ENCODE measurements at regions not wholly inside any gene's neighbourhood (a gene's known extent, or its start where the extent isn't known, plus 50 kb on each side); places are given as distances from the start of the nearest gene placed in this dataset.

DNA sequence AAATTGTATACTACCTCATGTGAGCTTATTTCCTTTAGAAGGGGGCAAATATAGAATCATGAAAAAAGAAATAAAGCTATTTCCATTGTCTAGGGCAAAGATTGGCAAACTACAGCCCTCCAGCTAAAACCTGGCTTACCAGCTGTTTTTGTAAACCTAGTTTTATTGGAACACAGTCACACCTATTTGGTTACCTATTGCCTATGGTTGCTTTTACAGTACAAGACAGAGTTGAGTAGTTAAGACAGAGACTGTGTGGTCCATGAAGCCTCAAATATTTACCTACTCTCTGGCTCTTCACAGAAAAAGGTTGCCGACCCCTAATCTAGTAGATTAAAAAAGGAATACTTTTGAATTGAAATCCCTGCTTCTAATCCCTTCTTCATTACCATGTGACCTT lies 88.8 kb upstream of the ENPP6 start:
- Histone ChIP-seq H3K4me2 (ENCODE audit: low read length) (no peak overlapping the region), H3K9me3 (ENCODE audit: low read length) (peaks cover 28% of the 10 kb centered on the region; the same call in 1 of the 2 replicates), H3K9me2 (ENCODE audit: insufficient read depth, low read length) (no peaks in the 10 kb centered on the region), H2AFZ (ENCODE audit: low read length) (no peak overlapping the region; the same call in 1 of the 2 replicates), H4K20me1 (ENCODE audit: insufficient read depth, low read length) (no peaks in the 10 kb centered on the region), H3K79me2 (ENCODE audit: insufficient read depth, low read depth, low read length) (no peaks in the 10 kb centered on the region), H3K36me3 (ENCODE audit: insufficient read depth, low read length) (no peaks in the 10 kb centered on the region; the same call in 1 of the 2 replicates), H3K4me3 (ENCODE audit: low read depth, low read length, poor library complexity, severe bottlenecking) (no peak overlapping the region), H3K27ac (ENCODE audit: low read depth, low read length, poor library complexity, severe bottlenecking) (no peak overlapping the region), H3K4me1 (ENCODE audit: insufficient read depth, low read length, poor library complexity, severe bottlenecking) (peaks cover 21% of the 10 kb centered on the region)
- BruUV-seq (replicated peaks), result no TSS peak
- POLR2A ChIA-PET, result interaction anchor here (0.6 to 5.9 kb wide), 18 partner anchors 8 to 243 kb away, joined by 3 to 34 read pairs (median 5); no protein-coding TSS in a partner anchor
- no peak for TF ChIP-seq EZH2phosphoT487 (IDR thresholded peaks at IDR 0.05; ENCODE audit: borderline replicate concordance, low read depth, low read length)
- TF ChIP-seq CTCF (conservative IDR thresholded peaks at IDR 0.05; ENCODE audit: low read length), result no peak
- DNase-seq (ENCODE audit: low spot score), result no peak
- CTCF ChIA-PET (ENCODE audit: unreplicated experiment), result no interaction called here
- intact Hi-C loops (cut with micrococcal nuclease; ENCODE audit: unreplicated experiment), result no loop called here

DNA sequence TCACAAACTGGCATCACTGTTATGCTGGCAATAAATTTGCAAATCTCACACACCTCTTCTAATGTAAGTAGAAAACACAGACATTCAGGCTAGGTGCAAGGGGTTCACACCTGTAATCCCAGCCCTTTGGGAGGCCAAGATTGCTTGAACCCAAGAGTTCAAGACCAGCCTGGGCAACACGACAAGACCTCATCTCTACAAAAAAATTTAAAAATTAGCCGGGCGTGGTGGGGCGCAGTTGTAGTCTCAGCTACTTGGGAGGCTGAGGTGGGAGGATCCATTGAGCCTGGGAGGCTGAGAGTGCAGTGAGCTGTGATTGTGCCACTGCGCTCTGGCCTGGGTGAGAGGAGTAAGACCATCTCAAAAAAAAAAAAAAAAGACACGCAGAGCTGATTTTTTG lies 83.1 kb upstream of the ENPP6 start:
- TF ChIP-seq EZH2phosphoT487 (IDR thresholded peaks at IDR 0.05; ENCODE audit: borderline replicate concordance, low read depth, low read length) (no peak), CTCF (conservative IDR thresholded peaks at IDR 0.05; ENCODE audit: low read length) (no peak)
- peaks cover 28% of the 10 kb centered on the region; the same call in 1 of the 2 replicates for H3K9me3 ChIP-seq (ENCODE audit: low read length)
- no peaks in the 10 kb centered on the region for H3K79me2 ChIP-seq (ENCODE audit: insufficient read depth, low read depth, low read length)
- no peaks in the 10 kb centered on the region for H4K20me1 ChIP-seq (ENCODE audit: insufficient read depth, low read length)
- intact Hi-C loops (cut with micrococcal nuclease; ENCODE audit: unreplicated experiment), result no loop called here
- no peak overlapping the region for H3K4me2 ChIP-seq (ENCODE audit: low read length)
- ChIA-PET CTCF (ENCODE audit: unreplicated experiment) (no interaction called here), POLR2A (interaction anchor here (0.6 to 2.5 kb wide), 5 partner anchors 8 to 47 kb away, joined by 3 to 11 read pairs (median 4); no protein-coding TSS in a partner anchor)
- H3K4me3 ChIP-seq (ENCODE audit: low read depth, low read length, poor library complexity, severe bottlenecking), result no peak overlapping the region
- BruUV-seq (replicated peaks), result no TSS peak
- no peak for DNase-seq (ENCODE audit: low spot score)
- no peaks in the 10 kb centered on the region for H3K4me1 ChIP-seq (ENCODE audit: insufficient read depth, low read length, poor library complexity, severe bottlenecking)
- no peaks in the 10 kb centered on the region for H3K9me2 ChIP-seq (ENCODE audit: insufficient read depth, low read length)
- H2AFZ ChIP-seq (ENCODE audit: low read length), result no peak overlapping the region
- H3K27ac ChIP-seq (ENCODE audit: low read depth, low read length, poor library complexity, severe bottlenecking), result no peak overlapping the region
- H3K36me3 ChIP-seq (ENCODE audit: insufficient read depth, low read length), result no peaks in the 10 kb centered on the region; the same call in 1 of the 2 replicates

DNA sequence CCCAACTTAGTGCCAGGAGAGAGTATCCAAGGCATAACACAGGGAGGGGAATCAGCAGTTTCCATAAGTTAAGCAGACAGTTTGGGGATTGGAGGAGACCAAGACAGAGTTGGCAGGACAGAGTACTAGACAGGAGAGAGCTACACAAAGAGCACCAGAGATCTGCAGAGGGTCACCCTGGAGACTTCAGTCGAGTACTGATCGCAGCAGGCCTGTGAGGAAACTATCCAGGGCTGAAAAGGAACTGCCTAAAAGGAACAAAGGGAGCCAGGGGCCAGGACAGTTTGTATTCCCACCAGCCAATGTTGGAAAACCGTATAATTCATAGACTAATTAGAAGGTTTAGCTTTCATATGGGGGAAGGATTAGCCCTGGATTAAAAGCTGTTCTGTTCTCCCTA lies 80.6 kb upstream of the ENPP6 start:
- Histone ChIP-seq H3K4me2 (ENCODE audit: low read length) (no peak overlapping the region), H3K79me2 (ENCODE audit: insufficient read depth, low read depth, low read length) (no peaks in the 10 kb centered on the region), H3K4me3 (ENCODE audit: low read depth, low read length, poor library complexity, severe bottlenecking) (no peak overlapping the region), H3K36me3 (ENCODE audit: insufficient read depth, low read length) (no peaks in the 10 kb centered on the region; the same call in 1 of the 2 replicates), H3K27ac (ENCODE audit: low read depth, low read length, poor library complexity, severe bottlenecking) (no peak overlapping the region), H2AFZ (ENCODE audit: low read length) (peak overlapping the region; percentile 11; the same call in 1 of the 2 replicates), H3K9me2 (ENCODE audit: insufficient read depth, low read length) (no peaks in the 10 kb centered on the region), H4K20me1 (ENCODE audit: insufficient read depth, low read length) (no peaks in the 10 kb centered on the region), H3K9me3 (ENCODE audit: low read length) (peaks cover 9% of the 10 kb centered on the region; the same call in 1 of the 2 replicates), H3K4me1 (ENCODE audit: insufficient read depth, low read length, poor library complexity, severe bottlenecking) (peaks cover 5% of the 10 kb centered on the region)
- no peak for DNase-seq (ENCODE audit: low spot score)
- no TSS peak for BruUV-seq (replicated peaks)
- POLR2A ChIA-PET, result interaction anchor here (0.6 to 4.5 kb wide), 11 partner anchors 8 to 997 kb away, joined by 3 to 34 read pairs (median 3); no protein-coding TSS in a partner anchor
- no peak for TF ChIP-seq EZH2phosphoT487 (IDR thresholded peaks at IDR 0.05; ENCODE audit: borderline replicate concordance, low read depth, low read length)
- no peak for TF ChIP-seq CTCF (conservative IDR thresholded peaks at IDR 0.05; ENCODE audit: low read length)
- intact Hi-C loops (cut with micrococcal nuclease; ENCODE audit: unreplicated experiment), result no loop called here
- CTCF ChIA-PET (ENCODE audit: unreplicated experiment), result no interaction called here
